ENCODE measurements at regions not wholly inside any gene's neighbourhood (a gene's known extent, or its start where the extent isn't known, plus 50 kb on each side); places are given as distances from the start of the nearest gene placed in this dataset.
A peak's percentile ranks its signal among the peaks of the same experiment; 100 is the strongest.

- DNase-seq: no peak
Measured at GRCh38 chr2:61721382-61721781, 132.5 kb downstream of the FAM161A start.

GRCh38 chr2:61720911-61721310 is 132.9 kb downstream of the FAM161A start:
- no peak for DNase-seq

- DNase-seq: no peak
Measured at GRCh38 chr2:61718965-61719364, 134.9 kb downstream of the FAM161A start.

GRCh38 chr2:61715506-61715905 is 138.4 kb downstream of the FAM161A start:
- no peak for DNase-seq

- DNase-seq: no peak
Measured at GRCh38 chr2:61714210-61714609, 139.7 kb downstream of the FAM161A start.

GRCh38 chr2:61713457-61713856 is 140.4 kb downstream of the FAM161A start:
- no peak for DNase-seq

GRCh38 chr2:61712060-61712459 is 141.8 kb downstream of the FAM161A start:
- no peak for DNase-seq

GRCh38 chr2:61710711-61711110 is 143.1 kb downstream of the FAM161A start:
- DNase-seq: no peak

- DNase-seq: peak; percentile 74
Measured at GRCh38 chr2:61707984-61708852, 145.6 kb downstream of the FAM161A start.

GRCh38 chr2:61705625-61706024 is 148.2 kb downstream of the FAM161A start:
- DNase-seq: no peak

- no peak for DNase-seq
Measured at GRCh38 chr2:61704364-61704763, 149.5 kb downstream of the FAM161A start.

- DNase-seq: no peak
Measured at GRCh38 chr2:61702088-61702467, 151.8 kb downstream of the FAM161A start.

- DNase-seq: no peak
Measured at GRCh38 chr2:61700464-61700863, 153.4 kb downstream of the FAM161A start.

GRCh38 chr2:61694312-61695274 is 156.4 kb upstream of the XPO1 start:
- peak; percentile 26 for DNase-seq

- DNase-seq: no peak
Measured at GRCh38 chr2:61693744-61694143, 155.6 kb upstream of the XPO1 start.

- no peak for DNase-seq
Measured at GRCh38 chr2:61690078-61690596, 152.0 kb upstream of the XPO1 start.

GRCh38 chr2:61689568-61689967 is 151.4 kb upstream of the XPO1 start:
- no peak for DNase-seq

- DNase-seq: no peak
Measured at GRCh38 chr2:61688369-61689334, 150.5 kb upstream of the XPO1 start.

- no peak for DNase-seq
Measured at GRCh38 chr2:61679096-61679495, 140.9 kb upstream of the XPO1 start.

- DNase-seq: no peak
Measured at GRCh38 chr2:61677942-61678341, 139.8 kb upstream of the XPO1 start.

- DNase-seq: no peak
Measured at GRCh38 chr2:61677306-61677705, 139.2 kb upstream of the XPO1 start.

GRCh38 chr2:61675204-61675603 is 137.0 kb upstream of the XPO1 start:
- no peak for DNase-seq

Measured in NCI-H1092 (cell line).